Stimulated activated CD4-positive, alpha-beta T cell treated with anti-CD3 and anti-CD28 coated beads, Interleukin-4, amount 100 ng/mL, for 4 hours (primary cell): ENCODE measurements at regions not wholly inside any gene's neighbourhood (a gene's known extent, or its start where the extent isn't known, plus 50 kb on each side); places are given as distances from the start of the nearest gene placed in this dataset.
"Not testable (repeated sequence)": the region's sequence is repeated elsewhere in the genome, so short reads cannot be mapped to it uniquely, and the experiment has no call there.

ENCODE experiments used
- DNase-seq, 2 experiments: peaks; one replicate each; pipeline ENCODE4 v3.0.0-alpha.2; 2020

DNA sequence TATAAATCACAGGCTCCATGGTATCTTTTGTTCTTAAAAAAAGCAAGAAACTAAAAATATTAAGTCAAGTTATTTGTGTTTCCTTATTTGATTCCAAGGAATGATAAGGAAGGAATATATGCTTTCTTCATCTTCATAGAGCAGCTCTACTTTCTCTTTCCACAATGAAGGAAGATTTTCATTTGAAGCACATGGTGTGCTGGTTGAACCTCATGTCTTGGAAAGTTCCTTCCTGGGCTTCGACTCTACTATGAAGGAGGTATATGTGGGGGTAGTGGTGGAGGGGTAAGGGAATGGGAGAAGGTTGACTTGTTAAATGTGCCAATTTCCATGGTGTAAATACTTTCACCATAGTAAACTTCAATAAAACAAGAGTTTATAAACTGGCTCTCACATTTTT lies 698.0 kb downstream of the CETN3 start:
- no peak for DNase-seq

DNA sequence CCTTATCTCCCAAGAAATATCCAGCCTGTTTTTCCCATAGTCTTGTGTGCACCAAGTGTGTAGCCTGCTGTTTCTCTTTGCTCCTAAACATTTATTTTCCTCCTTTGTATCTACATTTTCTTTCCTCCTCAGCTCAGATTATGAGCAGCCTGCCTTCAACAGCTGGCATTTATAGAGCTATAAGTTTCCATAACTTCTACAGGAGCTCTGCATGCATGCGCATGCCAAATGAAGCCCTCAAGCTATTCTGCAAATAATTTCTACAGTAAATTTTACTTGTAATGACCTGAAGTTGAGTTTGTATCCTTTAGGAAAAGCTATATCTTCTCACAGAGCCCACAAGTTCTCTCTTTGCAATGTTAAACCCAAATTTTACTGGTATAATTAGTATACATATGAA lies 699.5 kb downstream of the CETN3 start:
- no peak for DNase-seq

DNA sequence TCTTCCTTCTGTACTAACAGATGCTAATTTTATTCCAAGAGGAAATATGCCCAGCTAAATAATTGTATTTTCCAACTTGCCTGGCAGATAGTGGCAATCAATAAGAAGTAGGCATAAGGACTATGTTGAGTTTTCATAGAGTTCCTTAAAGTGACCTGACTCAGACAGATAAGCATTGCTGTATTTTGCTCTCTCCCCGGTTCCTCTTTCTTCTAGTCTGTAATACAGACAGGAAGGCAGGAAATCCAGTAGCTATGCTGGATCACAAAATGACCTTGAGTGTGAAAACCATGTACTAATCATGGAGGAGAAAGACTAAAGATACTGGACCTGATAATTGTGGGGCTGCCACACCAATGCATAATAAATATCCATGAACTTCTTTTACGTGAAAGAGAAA lies 701.7 kb downstream of the CETN3 start:
- no peak for DNase-seq

DNA sequence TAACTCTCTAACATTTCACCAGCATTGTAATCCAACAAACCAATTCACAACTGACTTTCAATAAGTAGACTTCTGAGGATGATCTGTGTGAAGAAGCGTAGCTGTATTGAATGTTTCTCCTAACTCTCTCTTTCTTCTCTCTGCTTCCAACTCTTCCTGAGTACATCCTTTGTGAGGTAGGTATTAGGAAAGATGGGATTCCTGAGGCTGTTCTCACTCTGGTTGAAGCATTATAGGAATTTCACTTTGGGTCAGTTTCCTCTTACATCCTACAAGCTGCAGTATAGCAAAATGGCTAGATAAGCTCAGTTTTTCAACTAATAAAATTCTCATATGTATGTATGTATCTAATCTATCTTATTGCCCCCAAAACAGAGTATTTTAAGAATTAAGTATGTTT lies 702.8 kb downstream of the CETN3 start:
- DNase-seq, result no peak

DNA sequence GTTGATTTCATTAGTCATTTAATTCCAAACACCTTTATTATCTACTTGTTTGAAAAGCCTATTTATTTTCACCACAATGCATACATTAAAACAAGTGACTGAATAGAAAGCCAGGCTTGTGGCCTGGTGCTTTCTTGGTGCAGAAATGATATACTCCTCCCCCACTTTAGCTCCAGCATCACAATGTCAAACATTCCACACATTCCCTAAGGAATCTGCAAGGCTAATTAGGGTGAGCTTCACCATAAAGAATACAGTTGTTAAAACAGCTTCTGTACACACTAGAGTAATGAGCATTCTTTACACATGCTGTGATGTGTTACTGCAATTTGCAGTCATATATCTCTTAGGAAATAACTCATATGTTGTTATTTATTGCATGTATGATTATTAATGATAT lies 705.7 kb downstream of the CETN3 start:
- no peak for DNase-seq

DNA sequence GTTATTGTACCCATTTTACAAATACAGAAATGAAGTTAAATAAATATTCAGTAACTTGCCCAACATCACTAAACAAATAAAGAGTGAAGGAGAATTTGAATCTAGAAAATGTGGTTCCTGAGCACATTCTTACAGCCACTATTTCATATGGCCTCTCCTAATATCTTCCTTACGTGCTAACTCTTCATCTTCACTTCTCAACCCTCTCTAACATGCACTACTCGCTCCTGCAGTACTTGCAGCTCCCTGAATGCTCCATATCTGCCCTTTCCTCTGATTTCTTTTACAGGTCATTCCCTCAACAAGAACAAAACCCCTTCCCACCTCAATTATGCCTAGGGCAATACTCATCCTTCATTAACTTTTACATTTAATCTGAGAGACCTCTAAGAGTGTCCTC lies 711.5 kb downstream of the CETN3 start:
- no peak for DNase-seq

DNA sequence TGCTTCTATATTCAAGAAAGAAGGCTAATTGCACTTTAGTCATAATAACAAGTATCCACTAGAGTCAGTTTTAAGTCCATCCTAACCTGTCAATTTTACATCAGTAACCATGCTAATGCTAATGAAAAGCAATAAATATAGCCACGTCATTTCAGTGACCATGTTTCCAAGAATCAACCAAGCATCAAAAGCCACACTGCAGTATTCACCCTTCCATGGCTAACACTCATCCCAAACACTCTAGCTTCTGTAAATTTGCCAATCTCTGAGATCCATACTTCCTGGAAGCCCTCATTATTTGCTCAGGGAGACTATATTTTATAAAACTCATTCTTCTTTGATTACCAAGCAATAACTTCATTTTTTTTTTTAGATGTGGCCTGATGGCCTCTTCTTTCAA lies 712.0 kb downstream of the CETN3 start:
- no peak for DNase-seq

DNA sequence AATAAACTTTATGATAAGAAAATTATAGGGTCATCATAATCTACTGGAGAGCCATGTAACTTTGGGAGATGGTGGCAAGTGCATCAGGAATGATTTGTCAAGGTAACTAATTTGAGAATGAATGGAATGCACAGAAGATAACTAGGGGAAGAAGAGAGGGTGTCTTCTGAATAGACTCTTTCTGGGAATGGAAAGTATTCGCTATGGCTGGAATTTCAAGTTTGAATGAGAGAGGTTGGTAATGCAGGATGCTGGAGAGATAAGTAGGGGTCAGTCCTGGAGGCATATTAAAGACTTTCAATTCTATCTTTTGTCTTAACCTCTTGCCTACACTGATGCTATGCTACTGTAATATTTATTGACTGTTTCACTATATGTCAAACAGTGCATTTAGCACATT lies 714.2 kb downstream of the CETN3 start:
- no peak for DNase-seq

DNA sequence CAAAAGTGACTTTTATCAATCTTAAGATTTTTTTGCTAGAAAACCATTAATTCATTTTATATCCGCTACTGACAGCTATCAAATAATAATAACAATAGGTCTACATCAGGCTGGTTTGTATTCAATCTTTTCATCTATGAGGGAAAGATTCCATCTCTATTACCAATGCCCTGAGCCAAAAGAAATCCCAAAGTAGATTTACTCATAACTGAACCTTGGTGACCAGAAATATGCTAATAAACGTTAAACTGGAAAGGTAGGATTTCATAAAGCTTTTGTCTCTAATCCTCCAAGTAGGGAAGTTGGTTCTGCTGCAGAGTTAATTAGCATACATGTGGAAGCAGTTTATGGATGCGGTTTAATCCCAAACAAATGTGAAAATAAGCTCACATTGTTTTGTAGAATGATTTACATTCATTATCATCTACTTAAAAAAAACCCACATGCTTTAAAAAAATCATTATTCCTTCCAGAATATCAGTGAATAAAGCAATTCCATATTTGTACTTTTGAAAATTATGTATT lies 715.5 kb downstream of the CETN3 start:
- DNase-seq, result no peak

DNA sequence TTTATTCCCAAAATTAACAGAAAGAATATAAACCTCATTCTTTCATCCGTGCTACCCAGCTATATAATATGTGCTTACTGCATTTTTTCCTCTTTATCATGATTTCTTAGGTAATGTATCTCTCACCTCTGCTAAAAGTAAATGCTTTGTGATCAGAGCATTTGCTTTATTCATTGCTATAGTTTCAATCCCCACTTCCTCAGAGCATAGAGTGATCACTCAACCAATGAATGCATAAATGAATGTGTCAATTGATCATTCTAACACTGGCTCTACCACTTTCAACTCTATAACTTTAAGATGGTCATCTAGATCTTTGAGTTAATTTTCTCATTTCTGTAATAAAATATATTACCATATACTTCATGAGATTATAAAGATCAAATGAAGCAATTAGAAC lies 719.2 kb downstream of the CETN3 start:
- no peak for DNase-seq

DNA sequence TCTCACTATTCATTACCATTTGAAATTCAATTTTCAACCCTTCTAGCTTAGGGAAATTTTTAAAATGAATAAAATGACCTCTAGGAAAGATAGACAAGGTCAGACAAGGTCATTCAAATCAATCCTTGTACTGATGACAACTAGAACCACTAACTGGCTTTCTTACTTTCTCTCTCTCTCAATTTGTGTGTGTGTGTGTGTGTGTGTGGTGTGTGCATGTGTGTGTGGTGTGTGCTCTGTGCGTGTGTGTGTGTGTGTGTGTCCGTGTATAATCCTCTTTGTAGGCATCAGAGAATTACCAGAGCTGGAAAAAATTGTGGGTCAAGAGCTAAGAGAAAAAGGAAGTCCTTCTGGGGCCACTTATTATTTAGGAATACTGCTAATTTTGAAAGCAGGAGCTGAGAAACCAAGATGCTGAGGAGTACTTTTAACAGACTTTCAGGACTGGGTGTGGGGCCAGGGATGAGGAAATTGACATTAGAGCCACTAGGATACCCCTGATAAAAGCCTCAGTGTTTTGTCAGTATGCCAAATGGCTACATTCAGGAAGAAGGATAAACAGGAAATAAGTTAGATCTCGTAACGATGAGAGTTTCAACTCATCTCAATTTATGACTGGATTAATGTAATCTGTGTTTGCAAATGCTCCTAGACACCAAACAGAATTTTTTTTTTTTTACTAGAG lies 723.3 kb downstream of the CETN3 start:
- no peak for DNase-seq

DNA sequence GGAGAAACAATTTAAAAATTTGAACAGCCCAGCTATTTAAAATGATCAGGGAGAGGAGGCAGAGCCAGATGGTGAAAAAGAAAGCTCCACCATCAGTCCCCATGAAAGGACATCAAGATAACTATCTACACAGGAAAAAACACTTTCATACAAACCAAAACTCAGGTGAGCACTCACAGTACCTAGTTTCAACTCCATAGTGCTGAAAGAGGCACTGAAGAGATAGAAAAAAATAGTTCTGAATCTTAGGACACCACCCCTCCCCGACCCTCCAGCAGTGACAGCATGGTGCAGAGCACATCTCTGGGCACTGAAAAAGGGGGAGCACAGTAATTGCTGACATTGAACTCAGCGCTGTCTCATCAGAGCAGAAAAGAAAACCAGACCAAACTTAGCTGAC lies 732.9 kb downstream of the CETN3 start:
- no peak for DNase-seq

DNA sequence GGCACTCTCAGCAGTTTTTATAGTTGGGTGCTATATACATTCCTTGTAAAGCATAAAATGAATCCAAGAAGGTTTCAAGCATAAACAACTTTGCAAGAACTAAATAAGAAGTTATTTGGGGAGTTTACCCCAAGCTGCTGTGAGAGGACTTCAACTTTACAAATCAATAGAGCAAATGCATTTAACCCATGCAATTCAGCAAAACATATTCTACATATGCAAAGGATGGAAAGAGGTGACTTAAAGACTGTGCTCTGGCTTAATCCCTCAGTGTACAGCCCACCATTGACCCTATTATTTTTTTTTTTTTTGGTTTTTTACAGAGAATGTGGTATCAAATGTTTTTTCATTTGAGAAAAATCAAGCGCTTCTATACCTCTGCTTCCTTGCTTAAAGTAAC lies 736.5 kb downstream of the CETN3 start:
- DNase-seq, result no peak

DNA sequence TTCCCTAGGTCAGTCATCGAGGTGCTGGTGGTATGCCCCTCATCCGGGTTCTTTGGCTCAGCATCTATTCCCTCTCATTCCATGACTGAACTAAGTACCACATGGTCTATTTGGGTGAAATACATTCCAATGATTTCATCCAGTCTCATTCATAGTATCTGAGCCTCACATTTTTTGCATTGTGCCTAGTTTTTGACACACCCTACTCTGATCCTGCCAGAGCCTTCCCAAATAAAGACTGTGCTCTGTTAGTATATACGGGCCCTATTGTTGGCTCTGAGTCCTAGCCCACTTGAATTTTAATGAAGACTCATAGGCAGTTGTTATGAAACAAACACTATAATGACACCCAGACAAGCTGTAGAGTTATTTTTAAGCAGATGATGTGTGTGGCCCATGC lies 740.7 kb downstream of the CETN3 start:
- DNase-seq, result no peak

DNA sequence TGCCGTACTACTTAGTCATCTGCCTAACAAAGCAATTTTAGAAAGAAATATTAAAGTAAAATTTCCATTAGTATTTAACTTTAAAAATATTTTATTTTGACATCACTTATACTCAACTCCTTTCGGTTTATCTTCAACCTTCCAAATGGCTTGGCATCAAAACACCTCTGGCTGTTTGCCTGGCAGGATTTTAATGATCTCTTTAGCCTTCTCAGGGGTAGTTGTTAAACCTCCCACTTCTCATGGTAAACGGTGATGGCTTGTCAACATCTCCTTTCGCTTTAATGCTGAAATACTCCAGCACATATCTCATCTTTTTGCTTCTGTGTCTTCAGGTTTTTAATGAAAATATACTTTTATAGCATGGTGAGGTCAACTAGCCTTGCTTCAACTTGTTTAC lies 747.1 kb downstream of the CETN3 start:
- DNase-seq, result no peak

DNA sequence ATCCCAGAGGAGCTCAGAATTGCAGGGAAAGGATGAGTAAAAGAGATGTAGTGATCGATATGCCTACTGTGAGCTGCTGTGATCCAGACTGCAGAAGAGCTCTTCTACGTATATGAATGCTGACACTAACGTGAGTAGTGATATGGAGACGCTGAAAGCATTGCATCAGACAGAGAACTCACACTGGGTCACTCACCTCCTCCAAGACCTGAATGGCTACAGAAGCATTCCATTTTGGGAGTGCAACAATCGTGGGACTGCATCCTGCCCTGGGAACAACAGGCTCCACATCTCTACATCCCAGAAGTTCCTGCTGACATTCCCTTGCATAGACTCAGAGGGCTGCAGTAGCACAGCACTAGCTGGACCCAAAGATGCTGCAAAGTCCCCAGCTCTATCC lies 755.9 kb upstream of the MEF2C start:
- no peak for DNase-seq

DNA sequence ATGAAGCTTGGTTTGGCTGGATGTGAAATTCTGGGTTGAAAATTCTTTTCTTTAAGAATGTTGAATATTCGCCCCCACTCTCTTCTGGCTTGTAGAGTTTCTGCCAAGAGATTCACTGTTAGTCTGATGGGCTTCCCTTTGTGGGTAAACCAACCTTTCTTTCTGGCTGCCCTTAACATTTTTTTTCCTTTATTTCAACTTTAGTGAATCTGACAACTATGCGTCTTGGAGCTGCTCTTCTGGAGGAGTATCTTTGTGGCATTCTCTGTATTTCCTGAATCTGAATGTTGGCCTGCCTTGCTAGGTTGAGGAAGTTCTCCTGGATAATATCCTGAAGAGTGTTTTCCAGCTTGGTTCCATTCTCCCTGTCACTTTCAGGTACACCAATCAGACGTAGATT lies 751.2 kb upstream of the MEF2C start:
- DNase-seq, result not testable (repeated sequence)

DNA sequence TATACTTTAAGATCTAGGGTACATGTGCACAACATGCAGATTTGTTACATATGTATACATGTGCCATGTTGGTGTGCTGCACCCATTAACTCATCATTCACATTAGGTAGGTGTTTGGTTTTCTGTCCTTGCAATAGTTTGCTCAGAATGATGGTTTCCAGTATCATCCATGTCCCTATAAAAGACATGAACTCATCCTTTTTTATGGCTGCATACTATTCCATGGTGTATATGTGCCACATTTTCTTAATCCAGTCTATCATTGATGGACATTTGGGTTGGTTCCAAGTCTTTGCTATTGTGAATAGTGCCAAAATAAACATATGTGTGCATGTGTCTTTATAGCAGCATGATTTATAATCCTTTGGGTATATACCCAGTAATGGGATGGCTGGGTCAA lies 747.1 kb upstream of the MEF2C start:
- not testable (repeated sequence) for DNase-seq

DNA sequence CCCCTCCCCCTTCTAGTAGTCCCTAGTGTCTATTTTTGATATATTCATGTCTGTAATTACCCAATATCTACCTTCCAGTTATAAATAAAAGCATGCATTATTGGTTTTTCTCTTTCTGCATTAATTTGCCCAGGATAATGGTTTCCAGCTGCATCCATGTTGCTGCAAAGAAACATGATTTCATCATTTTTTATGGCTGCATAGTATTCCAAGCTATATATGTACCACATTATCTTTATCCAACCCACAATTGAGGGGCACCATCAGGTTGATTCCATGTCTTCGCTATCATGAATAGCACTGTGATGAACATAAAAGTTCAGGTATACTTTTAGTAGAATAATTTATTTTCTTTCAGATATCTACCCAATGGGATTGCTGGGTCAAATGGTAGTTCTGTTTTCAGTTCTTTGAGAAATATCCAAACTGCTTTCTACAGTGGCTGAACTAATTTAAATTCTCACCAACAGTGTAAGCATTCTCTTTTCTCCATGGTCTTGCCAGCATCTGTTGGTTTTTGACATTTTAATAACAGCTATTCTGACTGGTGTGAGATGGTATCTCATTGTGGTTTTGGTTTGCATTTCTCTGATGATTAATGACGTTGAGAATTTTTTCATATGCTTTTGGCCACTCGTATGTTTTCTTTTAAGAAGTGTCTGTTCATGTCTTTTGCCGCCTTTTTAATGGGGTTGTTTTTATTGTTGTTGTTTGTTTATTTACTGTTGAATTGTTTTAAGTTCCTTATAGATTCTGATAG lies 746.1 kb upstream of the MEF2C start:
- no peak for DNase-seq

DNA sequence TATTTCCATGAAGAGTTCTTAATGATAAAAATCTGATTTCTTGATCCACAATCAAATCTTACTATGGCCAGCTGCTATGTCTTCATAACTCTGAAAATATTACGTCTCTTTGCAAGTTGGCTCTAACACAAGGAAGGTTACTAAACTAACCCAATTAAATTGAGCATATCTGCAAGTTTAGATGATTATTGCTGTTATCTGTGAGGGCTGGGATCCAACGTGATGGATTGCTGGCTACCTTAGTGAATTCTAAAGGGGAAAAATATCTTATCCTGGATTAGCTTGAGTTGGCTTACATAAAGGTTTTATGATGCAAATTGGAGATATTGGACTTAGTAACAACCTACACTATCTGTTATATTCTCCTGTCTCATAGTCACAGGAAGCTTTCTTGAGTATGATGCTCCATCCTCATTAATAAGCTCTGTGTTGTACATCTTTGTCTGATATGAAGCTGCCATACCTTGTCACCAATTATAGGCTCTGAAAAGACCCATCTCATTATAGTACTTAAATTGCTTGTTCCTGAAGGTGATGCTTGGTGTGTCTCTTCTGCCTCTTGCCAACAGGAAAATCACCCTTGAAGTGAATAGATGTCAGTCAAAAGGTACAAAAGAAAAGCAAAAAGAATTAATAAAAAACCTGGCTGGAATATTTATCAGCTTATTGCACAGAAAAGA lies 733.0 kb upstream of the MEF2C start:
- no peak for DNase-seq

DNA sequence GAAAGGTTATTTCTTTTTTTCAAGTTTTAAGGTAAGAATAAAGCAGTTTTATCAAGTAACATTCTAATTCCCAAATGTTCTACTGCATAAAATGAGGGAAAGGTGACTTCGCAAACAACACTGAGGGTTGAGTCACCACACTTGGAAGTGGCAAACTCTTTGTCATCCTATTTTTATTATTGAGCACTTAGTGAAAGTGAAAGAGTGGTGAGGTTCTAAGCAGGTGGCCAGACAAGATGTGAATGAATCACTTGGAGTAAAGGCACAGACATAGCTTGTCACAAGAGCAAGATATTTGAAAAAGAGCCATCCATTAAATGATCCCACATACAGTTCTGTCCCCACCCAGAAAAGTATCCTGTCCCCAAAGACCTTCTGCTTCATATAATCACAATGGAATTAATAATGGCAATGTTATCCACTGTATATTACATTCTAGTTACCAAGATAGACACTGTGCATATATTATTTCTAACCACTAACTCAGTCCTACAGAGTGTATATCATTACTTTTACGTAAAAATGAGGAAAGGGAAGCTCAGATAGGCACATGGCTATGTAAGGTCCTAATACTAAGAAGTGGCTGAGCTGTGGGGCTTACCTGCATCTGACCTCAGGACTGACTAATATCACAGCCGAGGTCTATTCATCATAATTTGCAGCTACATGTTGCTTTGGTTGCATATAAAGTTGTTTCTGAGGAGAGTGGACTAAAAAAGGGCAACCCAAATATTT lies 730.4 kb upstream of the MEF2C start:
- no peak for DNase-seq

DNA sequence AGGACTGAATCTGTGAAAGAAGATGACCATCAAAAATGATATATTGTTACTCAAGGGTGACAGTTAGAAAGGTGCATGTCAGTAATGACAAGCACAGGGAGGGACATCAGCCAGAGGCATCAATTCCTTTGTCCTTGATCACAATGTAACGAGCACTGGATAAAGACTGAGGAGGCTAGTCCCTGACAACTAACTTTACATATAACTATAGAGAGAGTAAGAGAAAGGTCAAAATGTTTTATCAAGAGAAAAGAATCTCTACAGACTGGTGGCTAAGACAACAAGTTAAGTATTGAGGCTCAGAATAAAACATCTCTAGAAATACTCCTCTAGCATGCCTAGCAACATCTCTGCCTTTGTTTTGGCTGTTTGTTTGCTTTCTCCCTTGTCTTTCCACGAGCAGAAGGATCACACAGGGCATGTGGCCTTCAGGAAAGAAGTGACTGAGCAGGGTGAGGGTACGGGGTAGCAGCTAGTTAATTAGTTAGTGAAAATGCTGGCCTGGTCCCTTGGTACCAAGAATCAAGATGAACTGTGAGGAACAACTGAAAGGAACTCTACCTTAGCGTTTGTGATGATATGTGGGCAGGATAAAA lies 724.1 kb upstream of the MEF2C start:
- DNase-seq, result no peak

DNA sequence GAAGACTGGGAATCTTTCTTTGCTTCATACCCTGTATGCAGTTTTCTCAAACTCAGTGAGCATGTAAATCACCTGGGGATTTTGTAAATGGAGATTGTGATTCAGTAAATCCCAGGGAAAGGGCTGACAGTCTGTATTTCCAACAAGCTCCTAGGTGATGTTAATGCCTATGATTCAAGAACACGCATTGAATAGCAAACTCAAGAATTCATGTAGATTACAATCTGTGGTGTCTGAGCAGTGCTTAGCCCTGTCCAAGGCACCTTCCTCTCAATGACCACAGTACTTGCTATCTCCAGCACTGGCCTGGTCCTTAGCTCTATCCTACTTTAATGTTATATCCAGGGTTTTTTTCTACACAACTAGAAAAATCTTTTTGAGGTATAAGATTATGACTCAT lies 721.4 kb upstream of the MEF2C start:
- no peak for DNase-seq
